Neural cell (in vitro differentiated cells): ENCODE measurements at regions not wholly inside any gene's neighbourhood (a gene's known extent, or its start where the extent isn't known, plus 50 kb on each side); places are given as distances from the start of the nearest gene placed in this dataset.
"Not testable (repeated sequence)": the region's sequence is repeated elsewhere in the genome, so short reads cannot be mapped to it uniquely, and the experiment has no call there.

Experiments used
- CTCF ChIP-seq: fragments of 450-650 bp; IDR thresholded peaks from 2 replicates; pipeline ENCODE4 v1.5.1; 2014; ENCODE audit warnings: antibody characterized with exemption, mild to moderate bottlenecking, moderate library complexity; ENCODE audit not compliant: poor library complexity, severe bottlenecking
- EZH2 ChIP-seq: fragments of 200-600, 300-800 bp; shearing (Covaris generic), sonication (generic); IDR thresholded peaks from 2 replicates; pipeline ENCODE4 v1.6.1; 2014; ENCODE audit warnings: antibody characterized with exemption, low read length, borderline replicate concordance, mild to moderate bottlenecking; ENCODE audit not compliant: insufficient read depth, poor library complexity, severe bottlenecking
- POLR2AphosphoS5 ChIP-seq: IDR thresholded peaks from 2 replicates; pipeline ENCODE4 v1.6.1; 2012
- REST ChIP-seq: IDR thresholded peaks from 2 replicates; pipeline ENCODE4 v1.6.1; 2012; ENCODE audit warnings: borderline replicate concordance
- SMC3 ChIP-seq: fragments of 450-650 bp; conservative IDR thresholded peaks from 2 replicates; pipeline ENCODE4 v1.6.1; 2014; ENCODE audit warnings: antibody characterized with exemption, mild to moderate bottlenecking, moderate library complexity; ENCODE audit not compliant: poor library complexity
- TAF1 ChIP-seq: IDR thresholded peaks from 2 replicates; pipeline ENCODE4 v1.6.1; 2012; ENCODE audit warnings: low read depth

- not testable (repeated sequence) for TF ChIP-seq CTCF, TAF1, POLR2AphosphoS5, SMC3, EZH2, REST
These were observed 124.1 kb upstream of the NT5E start for GRCh38 chr6:85325811-85326210.
